HCT116 (cell line): ENCODE measurements at regions not wholly inside any gene's neighbourhood (a gene's known extent, or its start where the extent isn't known, plus 50 kb on each side); places are given as distances from the start of the nearest gene placed in this dataset.

ENCODE experiments used
- ELF1 ChIP-seq: IDR thresholded peaks from 2 replicates; pipeline ENCODE4 v1.6.1; 2012; ENCODE audit warnings: low read depth, borderline replicate concordance
- EZH2 ChIP-seq: fragments of 200-600 bp; sonication (generic); IDR thresholded peaks from 2 replicates; pipeline ENCODE4 v1.6.1; 2017; ENCODE audit warnings: antibody characterized with exemption, mixed run types
- YY1 ChIP-seq: IDR thresholded peaks from 2 replicates; pipeline ENCODE4 v1.6.1; 2011; ENCODE audit warnings: low read length, low read depth, moderate library complexity, mild to moderate bottlenecking; ENCODE audit not compliant: insufficient replicate concordance; ENCODE audit errors: extremely low read depth
- TF ChIP-seq, protein P1 (sequence below), 3 experiments: fragments of 200-600 bp in 1 of 3; sonication (generic) in 1 of 3; IDR thresholded peaks in 2 of 3; conservative IDR thresholded peaks in 1 of 3; 2 replicates each; pipeline ENCODE4 v1.5.1; 2012 to 2017; ENCODE audit warnings: low read depth in 2 of 3, low read length in 2 of 3, antibody characterized with exemption in 1 of 3, borderline replicate concordance in 1 of 3, control low read depth in 1 of 3, mild to moderate bottlenecking in 1 of 3, mixed read lengths in 1 of 3, mixed run types in 1 of 3, moderate library complexity in 1 of 3; ENCODE audit not compliant: insufficient read depth in 1 of 3
- TF ChIP-seq, protein P2 (sequence below): IDR thresholded peaks from 2 replicates; pipeline ENCODE4 v1.6.1; 2012
- TF ChIP-seq, protein P3 (sequence below): IDR thresholded peaks from 2 replicates; pipeline ENCODE4 v1.6.1; 2012; ENCODE audit warnings: low read depth
- TF ChIP-seq, protein P4 (sequence below): IDR thresholded peaks from 2 replicates; pipeline ENCODE4 v1.6.1; 2011; ENCODE audit warnings: mild to moderate bottlenecking, low read length, moderate library complexity; ENCODE audit not compliant: insufficient replicate concordance; ENCODE audit errors: extremely low read depth

DNA sequence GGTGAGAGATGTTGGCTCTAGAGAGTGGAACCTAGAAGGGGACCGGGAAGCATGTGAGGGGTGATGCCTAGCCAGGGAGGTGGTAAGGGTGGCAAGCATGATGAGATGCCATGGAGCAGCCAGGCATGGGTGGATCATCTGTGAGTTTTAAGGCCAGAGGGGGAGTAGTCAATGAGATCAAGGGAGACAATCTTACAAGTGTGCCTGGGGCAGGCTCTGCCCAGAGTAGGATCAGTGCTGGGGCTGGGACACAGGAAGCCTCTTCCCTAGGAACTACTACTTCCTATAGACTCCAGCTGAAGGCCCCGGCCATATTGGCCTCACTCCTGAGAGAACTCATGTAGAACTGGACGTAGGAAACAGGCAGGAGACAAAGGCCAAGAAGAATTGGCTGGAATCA lies 192.4 kb upstream of the CSF3R start:
- TF ChIP-seq, protein P1, sequence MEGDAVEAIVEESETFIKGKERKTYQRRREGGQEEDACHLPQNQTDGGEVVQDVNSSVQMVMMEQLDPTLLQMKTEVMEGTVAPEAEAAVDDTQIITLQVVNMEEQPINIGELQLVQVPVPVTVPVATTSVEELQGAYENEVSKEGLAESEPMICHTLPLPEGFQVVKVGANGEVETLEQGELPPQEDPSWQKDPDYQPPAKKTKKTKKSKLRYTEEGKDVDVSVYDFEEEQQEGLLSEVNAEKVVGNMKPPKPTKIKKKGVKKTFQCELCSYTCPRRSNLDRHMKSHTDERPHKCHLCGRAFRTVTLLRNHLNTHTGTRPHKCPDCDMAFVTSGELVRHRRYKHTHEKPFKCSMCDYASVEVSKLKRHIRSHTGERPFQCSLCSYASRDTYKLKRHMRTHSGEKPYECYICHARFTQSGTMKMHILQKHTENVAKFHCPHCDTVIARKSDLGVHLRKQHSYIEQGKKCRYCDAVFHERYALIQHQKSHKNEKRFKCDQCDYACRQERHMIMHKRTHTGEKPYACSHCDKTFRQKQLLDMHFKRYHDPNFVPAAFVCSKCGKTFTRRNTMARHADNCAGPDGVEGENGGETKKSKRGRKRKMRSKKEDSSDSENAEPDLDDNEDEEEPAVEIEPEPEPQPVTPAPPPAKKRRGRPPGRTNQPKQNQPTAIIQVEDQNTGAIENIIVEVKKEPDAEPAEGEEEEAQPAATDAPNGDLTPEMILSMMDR (IDR thresholded peaks at IDR 0.05 in 2 of 3, conservative IDR thresholded peaks at IDR 0.05 in 1 of 3; ENCODE audit: borderline replicate concordance in 1 of 3, insufficient read depth in 1 of 3, low read depth in 2 of 3, low read length in 2 of 3), result no peak
- TF ChIP-seq, protein P2, sequence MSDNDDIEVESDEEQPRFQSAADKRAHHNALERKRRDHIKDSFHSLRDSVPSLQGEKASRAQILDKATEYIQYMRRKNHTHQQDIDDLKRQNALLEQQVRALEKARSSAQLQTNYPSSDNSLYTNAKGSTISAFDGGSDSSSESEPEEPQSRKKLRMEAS, result no peak
- TF ChIP-seq EZH2 (no peak), ELF1 (no peak), YY1 (no peak)
- TF ChIP-seq, protein P3, sequence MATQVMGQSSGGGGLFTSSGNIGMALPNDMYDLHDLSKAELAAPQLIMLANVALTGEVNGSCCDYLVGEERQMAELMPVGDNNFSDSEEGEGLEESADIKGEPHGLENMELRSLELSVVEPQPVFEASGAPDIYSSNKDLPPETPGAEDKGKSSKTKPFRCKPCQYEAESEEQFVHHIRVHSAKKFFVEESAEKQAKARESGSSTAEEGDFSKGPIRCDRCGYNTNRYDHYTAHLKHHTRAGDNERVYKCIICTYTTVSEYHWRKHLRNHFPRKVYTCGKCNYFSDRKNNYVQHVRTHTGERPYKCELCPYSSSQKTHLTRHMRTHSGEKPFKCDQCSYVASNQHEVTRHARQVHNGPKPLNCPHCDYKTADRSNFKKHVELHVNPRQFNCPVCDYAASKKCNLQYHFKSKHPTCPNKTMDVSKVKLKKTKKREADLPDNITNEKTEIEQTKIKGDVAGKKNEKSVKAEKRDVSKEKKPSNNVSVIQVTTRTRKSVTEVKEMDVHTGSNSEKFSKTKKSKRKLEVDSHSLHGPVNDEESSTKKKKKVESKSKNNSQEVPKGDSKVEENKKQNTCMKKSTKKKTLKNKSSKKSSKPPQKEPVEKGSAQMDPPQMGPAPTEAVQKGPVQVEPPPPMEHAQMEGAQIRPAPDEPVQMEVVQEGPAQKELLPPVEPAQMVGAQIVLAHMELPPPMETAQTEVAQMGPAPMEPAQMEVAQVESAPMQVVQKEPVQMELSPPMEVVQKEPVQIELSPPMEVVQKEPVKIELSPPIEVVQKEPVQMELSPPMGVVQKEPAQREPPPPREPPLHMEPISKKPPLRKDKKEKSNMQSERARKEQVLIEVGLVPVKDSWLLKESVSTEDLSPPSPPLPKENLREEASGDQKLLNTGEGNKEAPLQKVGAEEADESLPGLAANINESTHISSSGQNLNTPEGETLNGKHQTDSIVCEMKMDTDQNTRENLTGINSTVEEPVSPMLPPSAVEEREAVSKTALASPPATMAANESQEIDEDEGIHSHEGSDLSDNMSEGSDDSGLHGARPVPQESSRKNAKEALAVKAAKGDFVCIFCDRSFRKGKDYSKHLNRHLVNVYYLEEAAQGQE, result no peak
- TF ChIP-seq, protein P4, sequence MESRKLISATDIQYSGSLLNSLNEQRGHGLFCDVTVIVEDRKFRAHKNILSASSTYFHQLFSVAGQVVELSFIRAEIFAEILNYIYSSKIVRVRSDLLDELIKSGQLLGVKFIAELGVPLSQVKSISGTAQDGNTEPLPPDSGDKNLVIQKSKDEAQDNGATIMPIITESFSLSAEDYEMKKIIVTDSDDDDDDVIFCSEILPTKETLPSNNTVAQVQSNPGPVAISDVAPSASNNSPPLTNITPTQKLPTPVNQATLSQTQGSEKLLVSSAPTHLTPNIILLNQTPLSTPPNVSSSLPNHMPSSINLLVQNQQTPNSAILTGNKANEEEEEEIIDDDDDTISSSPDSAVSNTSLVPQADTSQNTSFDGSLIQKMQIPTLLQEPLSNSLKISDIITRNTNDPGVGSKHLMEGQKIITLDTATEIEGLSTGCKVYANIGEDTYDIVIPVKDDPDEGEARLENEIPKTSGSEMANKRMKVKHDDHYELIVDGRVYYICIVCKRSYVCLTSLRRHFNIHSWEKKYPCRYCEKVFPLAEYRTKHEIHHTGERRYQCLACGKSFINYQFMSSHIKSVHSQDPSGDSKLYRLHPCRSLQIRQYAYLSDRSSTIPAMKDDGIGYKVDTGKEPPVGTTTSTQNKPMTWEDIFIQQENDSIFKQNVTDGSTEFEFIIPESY, result no peak
